ENCODE measurements at regions not wholly inside any gene's neighbourhood (a gene's known extent, or its start where the extent isn't known, plus 50 kb on each side); places are given as distances from the start of the nearest gene placed in this dataset.
"Not testable (repeated sequence)": the region's sequence is repeated elsewhere in the genome, so short reads cannot be mapped to it uniquely, and the experiment has no call there.

GRCh38 chr6:141366796-141367195, 765.9 kb upstream of the GJE1 start:
- DNase-seq: not testable (repeated sequence)

- no peak for DNase-seq
Measured at GRCh38 chr6:141364694-141365093, 768.0 kb upstream of the GJE1 start.

GRCh38 chr6:141364232-141364631, 768.5 kb upstream of the GJE1 start:
- DNase-seq: no peak

GRCh38 chr6:141361559-141361958, 771.2 kb upstream of the GJE1 start:
- DNase-seq: no peak

- no peak for DNase-seq
Measured at GRCh38 chr6:141359953-141360352, 772.8 kb upstream of the GJE1 start.

GRCh38 chr6:141354191-141354955, 778.4 kb upstream of the GJE1 start:
- no peak for DNase-seq

- no peak for DNase-seq
Measured at GRCh38 chr6:141351721-141352120, 781.0 kb upstream of the GJE1 start.

GRCh38 chr6:141349710-141350109, 783.0 kb upstream of the GJE1 start:
- no peak for DNase-seq

GRCh38 chr6:141347906-141348492, 784.7 kb upstream of the GJE1 start:
- no peak for DNase-seq

GRCh38 chr6:141347086-141347485, 785.6 kb upstream of the GJE1 start:
- DNase-seq: no peak

GRCh38 chr6:141346535-141346934, 786.2 kb upstream of the GJE1 start:
- no peak for DNase-seq

- DNase-seq: no peak
Measured at GRCh38 chr6:141337191-141337590, 795.5 kb upstream of the GJE1 start.

GRCh38 chr6:141335477-141336273, 797.0 kb upstream of the GJE1 start:
- DNase-seq: no peak

- DNase-seq: no peak
Measured at GRCh38 chr6:141326925-141327324, 805.8 kb upstream of the GJE1 start.

- DNase-seq: no peak
Measured at GRCh38 chr6:141326426-141326825, 806.3 kb upstream of the GJE1 start.

GRCh38 chr6:141321493-141322347, 811.0 kb upstream of the GJE1 start:
- DNase-seq: no peak

GRCh38 chr6:141316236-141316635, 816.5 kb upstream of the GJE1 start:
- no peak for DNase-seq

GRCh38 chr6:141313986-141314385, 818.7 kb upstream of the GJE1 start:
- no peak for DNase-seq

GRCh38 chr6:141309295-141309694, 823.4 kb upstream of the GJE1 start:
- DNase-seq: no peak

GRCh38 chr6:141307309-141307998, 825.3 kb upstream of the GJE1 start:
- DNase-seq: no peak

- no peak for DNase-seq
Measured at GRCh38 chr6:141303907-141304306, 828.8 kb upstream of the GJE1 start.

- no peak for DNase-seq
Measured at GRCh38 chr6:141301779-141302178, 830.9 kb upstream of the GJE1 start.
